GM21367 (cell line): ENCODE measurements at regions not wholly inside any gene's neighbourhood (a gene's known extent, or its start where the extent isn't known, plus 50 kb on each side); places are given as distances from the start of the nearest gene placed in this dataset.
"Not testable (repeated sequence)": the region's sequence is repeated elsewhere in the genome, so short reads cannot be mapped to it uniquely, and the experiment has no call there.

Experiments used
- ATAC-seq: cut with Tn5 transposase; IDR thresholded peaks from one replicate; pipeline ENCODE4 v1.9.1; 2021; ENCODE audit not compliant: unreplicated experiment

- ATAC-seq: no peak
Measured at GRCh38 chr3:20424086-20424485, 238.1 kb upstream of the SGO1 start.

GRCh38 chr3:20422391-20422790, 236.4 kb upstream of the SGO1 start:
- ATAC-seq: no peak

- ATAC-seq: no peak
Measured at GRCh38 chr3:20417388-20418108, 231.5 kb upstream of the SGO1 start.

GRCh38 chr3:20406611-20407011, 220.6 kb upstream of the SGO1 start:
- no peak for ATAC-seq

- no peak for ATAC-seq
Measured at GRCh38 chr3:20405744-20406143, 219.7 kb upstream of the SGO1 start.

GRCh38 chr3:20405231-20405630, 219.2 kb upstream of the SGO1 start:
- no peak for ATAC-seq

GRCh38 chr3:20404741-20405100, 218.7 kb upstream of the SGO1 start:
- ATAC-seq: no peak

GRCh38 chr3:20403986-20404740, 218.2 kb upstream of the SGO1 start:
- ATAC-seq: no peak

GRCh38 chr3:20401253-20401652, 215.2 kb upstream of the SGO1 start:
- no peak for ATAC-seq

GRCh38 chr3:20400686-20401085, 214.7 kb upstream of the SGO1 start:
- no peak for ATAC-seq

GRCh38 chr3:20400281-20400680, 214.3 kb upstream of the SGO1 start:
- ATAC-seq: no peak

GRCh38 chr3:20396335-20396734, 210.3 kb upstream of the SGO1 start:
- ATAC-seq: no peak

- no peak for ATAC-seq
Measured at GRCh38 chr3:20395692-20396091, 209.7 kb upstream of the SGO1 start.

- no peak for ATAC-seq
Measured at GRCh38 chr3:20394243-20394642, 208.2 kb upstream of the SGO1 start.

- no peak for ATAC-seq
Measured at GRCh38 chr3:20391644-20392043, 205.6 kb upstream of the SGO1 start.

GRCh38 chr3:20388971-20389370, 203.0 kb upstream of the SGO1 start:
- ATAC-seq: no peak

- ATAC-seq: no peak
Measured at GRCh38 chr3:20380295-20380694, 194.3 kb upstream of the SGO1 start.

- ATAC-seq: no peak
Measured at GRCh38 chr3:20378315-20378714, 192.3 kb upstream of the SGO1 start.

- no peak for ATAC-seq
Measured at GRCh38 chr3:20376665-20377217, 190.7 kb upstream of the SGO1 start.

GRCh38 chr3:20375302-20375701, 189.3 kb upstream of the SGO1 start:
- ATAC-seq: peak; percentile 45

- not testable (repeated sequence) for ATAC-seq
Measured at GRCh38 chr3:20370273-20371063, 184.5 kb upstream of the SGO1 start.

- ATAC-seq: no peak
Measured at GRCh38 chr3:20361000-20361399, 175.0 kb upstream of the SGO1 start.
